ENCODE measurements at regions not wholly inside any gene's neighbourhood (a gene's known extent, or its start where the extent isn't known, plus 50 kb on each side); places are given as distances from the start of the nearest gene placed in this dataset.

DNA sequence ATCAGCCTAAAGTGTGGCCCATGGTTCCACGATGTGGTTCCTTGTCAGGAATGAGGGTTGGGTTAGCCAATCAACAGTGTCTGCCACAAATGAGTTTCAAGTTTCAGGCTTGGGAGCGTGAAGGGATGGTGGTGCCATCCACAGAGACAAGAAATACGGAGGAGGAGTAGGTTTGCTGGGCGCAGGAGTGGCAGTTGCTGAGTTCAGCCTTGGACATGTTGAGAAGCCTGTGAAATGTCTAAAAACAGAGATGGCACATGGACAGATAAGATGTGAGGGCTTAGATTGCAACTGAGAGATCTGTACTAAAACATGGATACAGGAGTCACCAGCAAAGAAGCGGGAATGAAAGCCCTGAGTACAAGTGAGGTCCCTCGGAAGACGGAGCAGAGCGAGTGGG is 481.0 kb downstream of the BCOR start:
- H3K36me3 ChIP-seq: no peaks in the 10 kb centered on the region
- no peaks in the 10 kb centered on the region for H3K27me3 ChIP-seq (ENCODE audit: low read depth)
- H3K9me3 ChIP-seq: no peaks in the 10 kb centered on the region
- H3K4me3 ChIP-seq: no peak overlapping the region
- no peak for TF ChIP-seq CTCF (IDR thresholded peaks at IDR 0.05)
- DNase-seq: no peak
- intact Hi-C loops (cut with DNase I): no loop called here
- no peak overlapping the region for H3K27ac ChIP-seq
- H3K4me1 ChIP-seq: no peaks in the 10 kb centered on the region
- no peak for ATAC-seq

DNA sequence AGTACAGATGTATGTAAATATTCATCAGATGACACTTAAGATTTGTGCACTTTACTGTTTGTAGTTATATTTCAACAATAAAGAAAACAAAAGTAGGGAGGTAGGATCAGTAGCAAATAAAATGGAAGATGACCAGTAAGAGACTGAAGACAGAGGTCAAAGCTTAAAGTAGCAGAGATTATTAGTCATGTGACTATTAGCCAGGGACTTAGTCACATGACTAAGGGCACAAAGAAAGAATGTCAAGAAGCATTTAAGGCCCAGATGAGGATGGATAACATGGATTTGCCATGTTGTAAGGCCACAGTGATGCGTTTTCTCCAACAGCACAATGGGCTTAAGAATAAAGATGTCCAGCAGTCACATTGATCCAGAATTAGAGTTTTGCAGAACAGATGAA is 479.6 kb downstream of the BCOR start:
- ATAC-seq: no peak

DNA sequence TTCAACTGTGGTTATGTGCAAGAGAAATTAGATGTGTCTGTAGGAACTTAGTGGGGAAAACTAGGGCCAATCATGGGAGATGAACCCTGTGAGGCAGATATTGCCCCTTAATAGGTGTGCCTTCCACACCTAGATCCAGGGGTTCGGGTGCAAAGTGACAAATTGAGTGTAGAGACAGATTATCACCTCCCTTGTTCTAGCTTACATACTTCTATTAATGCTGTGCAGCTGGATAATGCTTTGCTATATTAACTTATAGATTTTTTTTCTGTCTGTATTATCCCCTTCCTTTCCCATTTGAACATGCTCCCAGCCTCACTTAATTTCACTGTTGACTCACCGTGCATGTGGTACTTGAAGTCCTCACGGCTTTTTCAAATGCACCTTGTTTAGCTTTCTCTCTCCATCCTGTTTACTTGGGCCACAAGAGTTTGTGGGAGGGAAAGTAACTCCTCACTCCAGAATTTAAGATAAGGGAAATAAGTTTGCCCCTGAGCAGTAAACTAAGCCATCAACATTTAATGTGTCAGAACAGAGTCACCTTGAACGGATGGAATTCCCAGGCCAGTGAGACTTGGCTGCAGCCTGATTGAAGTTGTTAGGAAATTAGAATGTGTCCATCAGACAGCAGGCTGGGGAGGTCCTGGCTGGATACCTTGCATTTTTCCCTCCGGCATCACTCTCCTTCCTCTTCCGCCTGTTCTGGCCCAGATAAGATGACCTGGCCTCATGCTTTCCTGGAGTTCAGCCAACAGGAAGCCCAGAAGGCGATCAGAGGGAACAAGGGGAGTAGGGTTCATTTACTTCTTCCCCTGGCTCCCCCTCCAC is 478.4 kb downstream of the BCOR start:
- intact Hi-C loops (cut with DNase I): no loop called here
- DNase-seq (no peak), ATAC-seq (peak; percentile 52 to 78)
- no peak overlapping the region for H3K4me3 ChIP-seq
- no peak for TF ChIP-seq CTCF (IDR thresholded peaks at IDR 0.05)
- no peaks in the 10 kb centered on the region for H3K27me3 ChIP-seq (ENCODE audit: low read depth)
- no peaks in the 10 kb centered on the region for H3K36me3 ChIP-seq
- H3K9me3 ChIP-seq: no peaks in the 10 kb centered on the region
- H3K4me1 ChIP-seq: no peaks in the 10 kb centered on the region
- H3K27ac ChIP-seq: no peak overlapping the region

More for the DNA sequence above, 479.6 kb downstream of the BCOR start:
- no peak overlapping the region for H3K27ac ChIP-seq
- no peaks in the 10 kb centered on the region for H3K9me3 ChIP-seq
- no peaks in the 10 kb centered on the region for H3K27me3 ChIP-seq (ENCODE audit: low read depth)
- TF ChIP-seq CTCF (IDR thresholded peaks at IDR 0.05): no peak
- DNase-seq: no peak
- H3K36me3 ChIP-seq: no peaks in the 10 kb centered on the region
- H3K4me3 ChIP-seq: no peak overlapping the region
- H3K4me1 ChIP-seq: no peaks in the 10 kb centered on the region
- intact Hi-C loops (cut with DNase I): no loop called here

DNA sequence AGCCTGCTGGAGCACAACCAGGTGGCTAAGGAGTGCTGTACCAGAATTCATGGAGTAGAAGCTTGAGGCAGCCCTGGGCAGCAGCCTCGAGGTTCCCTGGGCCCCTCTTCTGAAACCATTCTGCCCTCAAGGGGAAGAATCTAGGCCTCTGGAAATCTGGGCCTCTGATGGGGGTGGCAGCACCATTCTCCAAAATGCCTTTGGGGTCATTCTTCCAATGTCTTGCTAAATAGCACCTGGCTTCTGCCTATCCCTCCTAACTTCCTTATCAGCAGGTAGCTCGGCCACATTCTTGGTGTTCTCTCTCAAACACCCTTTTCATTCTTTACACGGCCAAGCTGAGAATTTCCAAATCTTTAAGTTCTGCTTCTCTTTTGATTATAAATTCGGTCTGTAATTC is 473.6 kb downstream of the BCOR start:
- TF ChIP-seq CTCF (IDR thresholded peaks at IDR 0.05): no peak

DNA sequence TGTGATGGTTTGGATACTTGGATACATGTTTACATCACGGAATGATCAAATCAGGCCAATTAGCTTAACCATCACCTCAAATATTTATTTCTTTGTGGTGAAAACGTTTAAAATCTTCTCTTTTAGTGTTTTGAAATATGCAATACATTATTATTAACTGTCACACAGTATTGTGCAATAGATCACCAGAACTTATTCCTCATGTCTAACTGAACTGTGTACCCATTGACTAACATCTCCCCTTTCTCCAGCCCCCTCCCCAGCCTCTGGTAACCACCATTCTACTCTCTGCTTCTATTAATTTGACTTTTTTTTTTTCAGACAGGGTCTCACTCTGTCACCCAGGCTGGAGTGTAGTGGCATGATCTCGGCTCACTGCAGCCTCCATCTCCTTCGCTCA is 471.9 kb downstream of the BCOR start:
- H3K36me3 ChIP-seq: no peaks in the 10 kb centered on the region
- intact Hi-C loops (cut with DNase I): no loop called here
- no peaks in the 10 kb centered on the region for H3K9me3 ChIP-seq
- H3K4me1 ChIP-seq: no peaks in the 10 kb centered on the region
- no peak overlapping the region for H3K4me3 ChIP-seq
- DNase-seq (no peak), ATAC-seq (no peak)
- no peaks in the 10 kb centered on the region for H3K27me3 ChIP-seq (ENCODE audit: low read depth)
- H3K27ac ChIP-seq: no peak overlapping the region
- TF ChIP-seq CTCF (IDR thresholded peaks at IDR 0.05): no peak

More for the DNA sequence above, 473.6 kb downstream of the BCOR start:
- H3K27me3 ChIP-seq (ENCODE audit: low read depth): no peaks in the 10 kb centered on the region
- H3K9me3 ChIP-seq: no peaks in the 10 kb centered on the region
- H3K4me1 ChIP-seq: no peaks in the 10 kb centered on the region
- H3K27ac ChIP-seq: no peak overlapping the region
- H3K36me3 ChIP-seq: no peaks in the 10 kb centered on the region
- intact Hi-C loops (cut with DNase I): no loop called here
- DNase-seq (no peak), ATAC-seq (no peak)
- no peak overlapping the region for H3K4me3 ChIP-seq

Data from lower lobe of right lung (tissue), 2 donors.